VCaP (cell line): ENCODE measurements at regions not wholly inside any gene's neighbourhood (a gene's known extent, or its start where the extent isn't known, plus 50 kb on each side); places are given as distances from the start of the nearest gene placed in this dataset.

Source experiments
- H3K27ac ChIP-seq: fragments of 450-650 bp; 2 replicates; pipeline ENCODE4 v1.5.1; 2017
- CTCF ChIP-seq: fragments of 450-650 bp; conservative IDR thresholded peaks from 2 replicates; pipeline ENCODE4 v1.5.1; 2017; ENCODE audit warnings: mild to moderate bottlenecking, moderate library complexity

DNA sequence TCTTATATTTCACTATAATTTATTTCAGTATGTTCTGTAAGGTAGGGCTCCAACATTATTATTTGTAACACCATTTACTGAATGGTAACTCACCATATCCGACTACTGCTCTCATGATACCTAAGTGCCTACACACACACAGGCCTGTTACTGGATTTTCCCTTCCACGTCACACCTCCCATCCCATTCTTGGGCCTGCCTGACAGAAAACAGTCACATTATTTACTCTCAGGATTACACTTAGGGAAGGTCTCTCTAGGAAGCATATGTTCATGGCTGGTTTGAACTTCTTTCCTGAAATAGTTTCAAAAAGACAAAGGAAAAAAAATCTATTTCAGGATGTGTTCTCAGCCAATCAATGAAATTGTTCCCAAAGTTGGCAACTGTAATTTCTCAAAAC lies 102.3 kb upstream of the DOCK9 start:
- H3K27ac ChIP-seq, result no peak overlapping the region
- TF ChIP-seq CTCF, result no peak

GRCh38 chr13:99083981-99084380 lies 106.1 kb upstream of the DOCK9 start:
- TF ChIP-seq CTCF, result no peak
- H3K27ac ChIP-seq, result no peak overlapping the region

- TF ChIP-seq CTCF, result no peak
- peak overlapping the region; percentile 92; the same call in 1 of the 2 replicates for H3K27ac ChIP-seq
Measured at GRCh38 chr13:99085139-99085807, 107.4 kb upstream of the DOCK9 start.

- TF ChIP-seq CTCF, result no peak
- H3K27ac ChIP-seq, result peak overlapping the region; percentile 92
Measured at GRCh38 chr13:99085808-99086266, 108.0 kb upstream of the DOCK9 start.

- TF ChIP-seq CTCF, result 0 out of 2 replicates have a peak, but pooled peaks have one; percentile 17
- peak overlapping the region; percentile 92 for H3K27ac ChIP-seq
Measured at GRCh38 chr13:99086267-99087097, 108.6 kb upstream of the DOCK9 start.

GRCh38 chr13:99087098-99087953 lies 109.5 kb upstream of the DOCK9 start:
- peak overlapping the region; percentile 92 for H3K27ac ChIP-seq
- no peak for TF ChIP-seq CTCF

- peak overlapping the region; percentile 92 for H3K27ac ChIP-seq
- no peak for TF ChIP-seq CTCF
Measured at GRCh38 chr13:99087954-99088491, 110.2 kb upstream of the DOCK9 start.
